Ovary (tissue), 7 donors: ENCODE measurements at regions not wholly inside any gene's neighbourhood (a gene's known extent, or its start where the extent isn't known, plus 50 kb on each side); places are given as distances from the start of the nearest gene placed in this dataset.

Experiments
- DNase-seq, 5 donors: peaks; one replicate each; pipeline ENCODE4 v3.0.0-alpha.2; 2019 to 2020
- H3K27ac ChIP-seq, 2 donors: fragments of 200-600 bp; one replicate each; pipeline versions ENCODE4 v1.5.1 to v1.8.0; 2019 to 2022
- H3K27me3 ChIP-seq: fragments of 200-600 bp; one replicate; pipeline ENCODE4 v1.8.0; 2022
- H3K36me3 ChIP-seq: fragments of 200-600 bp; sonication (generic); one replicate; pipeline ENCODE4 v1.5.1; 2019
- H3K4me1 ChIP-seq: one replicate; pipeline ENCODE4 v1.8.1; 2013; ENCODE audit warnings: mild to moderate bottlenecking, moderate library complexity; ENCODE audit not compliant: insufficient read depth
- H3K4me3 ChIP-seq: fragments of 200-600 bp; sonication (generic); one replicate; pipeline ENCODE4 v1.5.1; 2017
- H3K9me3 ChIP-seq, 2 donors: fragments of 200-600 bp in 1 of 2; sonication (generic) in 1 of 2; one replicate each; pipeline versions ENCODE4 v1.5.1 to v1.8.1; 2013 to 2019; ENCODE audit warnings: mild to moderate bottlenecking in 1 of 2, moderate library complexity in 1 of 2
- EP300 ChIP-seq: sonication (generic); formaldehyde crosslinking; IDR thresholded peaks from one replicate; pipeline ENCODE4 v1.6.1; 2017; ENCODE audit warnings: antibody characterized with exemption
- POLR2A ChIP-seq: fragments of 450-650 bp; IDR thresholded peaks from one replicate; pipeline ENCODE4 v1.6.1; 2017; ENCODE audit warnings: antibody characterized with exemption, mild to moderate bottlenecking, moderate library complexity
- WGBS, 3 donors: extraction: QIAGEN DNeasy Blood & Tissue Kit in 1 of 3; methylation state at CpG; one replicate each; pipeline versions ENCODE4 v1.1.5 to v1.1.7; 2013 to 2017; 5-methylcytosine and 5-hydroxymethylcytosine counted together
- intact Hi-C, 4 donors: fragments of 100-400 bp; cut with DNase I; formaldehyde crosslinking; loops; one replicate each; pipeline versions ENCODE4 v1.11.0 to v1.15.1; 2022 to 2023
- TF ChIP-seq, protein P1 (sequence below), 3 donors: fragments of 450-650 bp in 2 of 3; fragments of 200-600 bp in 1 of 3; IDR thresholded peaks; one replicate each; pipeline versions ENCODE4 v1.5.1 to v1.8.0; 2016 to 2022; ENCODE audit warnings: antibody characterized with exemption in 3 of 3, mild to moderate bottlenecking in 1 of 3
- donor health status: DM: no; HTN: no; CAD: no; lungs with moderate emphysema.
- donor health status: DM: no; HTN: no; CAD: no.
- donor health status: Bipolar disorder and iron deficiency.
- donor health status: DM: no; HTN: no; CAD: no.
- donor health status: DM: yes; HTN: yes; CAD: no.

DNA sequence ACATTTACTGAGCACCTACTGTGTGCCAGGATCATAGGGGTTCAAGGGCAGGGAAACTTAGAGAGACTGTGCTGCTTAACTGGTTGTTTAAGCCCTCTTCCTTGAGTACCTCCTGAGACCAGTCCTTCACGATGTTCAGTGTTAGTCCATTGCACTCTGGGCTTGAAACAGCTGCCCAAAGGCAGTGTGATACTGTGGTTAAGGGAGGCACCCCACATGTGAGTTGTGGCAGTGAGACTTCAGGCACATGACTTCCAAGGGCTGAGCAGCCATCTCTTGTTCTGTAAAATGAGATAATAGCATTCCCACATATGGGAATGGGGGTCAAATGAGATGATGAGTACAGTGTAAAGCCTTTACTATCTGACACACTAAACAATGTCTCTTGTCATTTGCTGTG, 75.1 kb downstream of the LINGO1 start:
- no peak for DNase-seq
- H3K36me3 ChIP-seq = no peaks in the 10 kb centered on the region
- TF ChIP-seq, protein P1, sequence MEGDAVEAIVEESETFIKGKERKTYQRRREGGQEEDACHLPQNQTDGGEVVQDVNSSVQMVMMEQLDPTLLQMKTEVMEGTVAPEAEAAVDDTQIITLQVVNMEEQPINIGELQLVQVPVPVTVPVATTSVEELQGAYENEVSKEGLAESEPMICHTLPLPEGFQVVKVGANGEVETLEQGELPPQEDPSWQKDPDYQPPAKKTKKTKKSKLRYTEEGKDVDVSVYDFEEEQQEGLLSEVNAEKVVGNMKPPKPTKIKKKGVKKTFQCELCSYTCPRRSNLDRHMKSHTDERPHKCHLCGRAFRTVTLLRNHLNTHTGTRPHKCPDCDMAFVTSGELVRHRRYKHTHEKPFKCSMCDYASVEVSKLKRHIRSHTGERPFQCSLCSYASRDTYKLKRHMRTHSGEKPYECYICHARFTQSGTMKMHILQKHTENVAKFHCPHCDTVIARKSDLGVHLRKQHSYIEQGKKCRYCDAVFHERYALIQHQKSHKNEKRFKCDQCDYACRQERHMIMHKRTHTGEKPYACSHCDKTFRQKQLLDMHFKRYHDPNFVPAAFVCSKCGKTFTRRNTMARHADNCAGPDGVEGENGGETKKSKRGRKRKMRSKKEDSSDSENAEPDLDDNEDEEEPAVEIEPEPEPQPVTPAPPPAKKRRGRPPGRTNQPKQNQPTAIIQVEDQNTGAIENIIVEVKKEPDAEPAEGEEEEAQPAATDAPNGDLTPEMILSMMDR (IDR thresholded peaks at IDR 0.05) = no peak
- TF ChIP-seq POLR2A = no peak
- TF ChIP-seq EP300 = no peak
- no peaks in the 10 kb centered on the region for H3K27me3 ChIP-seq
- H3K27ac ChIP-seq = no peak overlapping the region
- H3K9me3 ChIP-seq = no peaks in the 10 kb centered on the region
- no peaks in the 10 kb centered on the region for H3K4me1 ChIP-seq
- 79 to 89% (median 85%) methylated on average over 1 of the region's 1 CpG for WGBS, 3 donors
- H3K4me3 ChIP-seq = no peak overlapping the region
- intact Hi-C loops = no loop called here

DNA sequence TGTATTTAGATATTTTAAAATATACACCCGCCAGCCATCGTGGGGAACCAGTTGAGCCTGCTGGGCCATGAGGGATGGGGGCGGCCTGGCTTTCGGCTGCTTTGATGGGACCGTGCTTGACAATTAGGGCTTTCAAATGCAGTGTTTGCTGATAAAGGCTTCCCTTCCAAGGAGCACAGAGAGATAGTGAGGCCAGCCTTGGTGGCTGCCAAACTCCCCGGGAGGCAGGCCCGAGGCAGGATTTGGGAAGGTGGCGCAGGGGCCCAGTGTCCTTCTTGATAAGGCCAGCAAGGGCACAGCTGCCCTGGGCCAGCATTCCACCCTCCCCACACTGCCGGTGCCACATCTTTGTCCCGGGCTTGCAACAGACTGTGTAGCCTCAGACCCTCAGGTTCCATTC, 75.6 kb downstream of the LINGO1 start:
- intact Hi-C loops = no loop called here
- WGBS, 3 donors = 28 to 45% (median 44%) methylated on average over 10 of the region's 10 CpGs

DNA sequence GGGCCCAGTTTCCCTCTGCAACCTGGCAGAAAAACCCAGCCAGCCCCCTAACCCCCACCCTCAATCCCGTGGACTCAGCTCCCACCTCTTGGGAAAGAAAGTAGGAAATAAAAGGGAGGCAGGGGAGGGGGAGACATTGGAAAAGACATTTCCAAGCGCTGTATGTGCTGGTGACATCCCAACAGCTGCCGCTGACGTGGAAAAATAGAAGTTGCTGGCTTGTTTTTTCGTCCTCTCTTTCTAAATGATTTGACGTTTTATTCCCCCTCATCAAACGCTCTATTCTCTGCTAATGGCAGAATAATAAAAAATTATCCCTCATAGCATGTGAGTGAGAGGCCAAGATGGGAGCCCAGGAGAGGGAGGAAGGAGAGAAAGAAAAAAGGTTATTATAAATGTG, 76.1 kb downstream of the LINGO1 start:
- Histone ChIP-seq H3K27ac (no peak overlapping the region), H3K9me3 (no peaks in the 10 kb centered on the region), H3K36me3 (no peaks in the 10 kb centered on the region), H3K4me3 (no peak overlapping the region), H3K4me1 (no peaks in the 10 kb centered on the region), H3K27me3 (no peaks in the 10 kb centered on the region)
- WGBS, 3 donors = 55 to 61% (median 57%) methylated on average over 7 of the region's 7 CpGs
- intact Hi-C loops = no loop called here
- TF ChIP-seq EP300 (no peak), POLR2A (no peak)
- TF ChIP-seq, protein P1 (IDR thresholded peaks at IDR 0.05) = no peak
- DNase-seq = no peak

More for the DNA sequence above, 75.6 kb downstream of the LINGO1 start:
- DNase-seq = no peak
- Histone ChIP-seq H3K27ac (no peak overlapping the region), H3K36me3 (no peaks in the 10 kb centered on the region), H3K4me1 (no peaks in the 10 kb centered on the region), H3K4me3 (no peak overlapping the region), H3K9me3 (no peaks in the 10 kb centered on the region), H3K27me3 (no peaks in the 10 kb centered on the region)
- TF ChIP-seq POLR2A = no peak
- TF ChIP-seq, protein P1 (IDR thresholded peaks at IDR 0.05) = no peak
- TF ChIP-seq EP300 = no peak

DNA sequence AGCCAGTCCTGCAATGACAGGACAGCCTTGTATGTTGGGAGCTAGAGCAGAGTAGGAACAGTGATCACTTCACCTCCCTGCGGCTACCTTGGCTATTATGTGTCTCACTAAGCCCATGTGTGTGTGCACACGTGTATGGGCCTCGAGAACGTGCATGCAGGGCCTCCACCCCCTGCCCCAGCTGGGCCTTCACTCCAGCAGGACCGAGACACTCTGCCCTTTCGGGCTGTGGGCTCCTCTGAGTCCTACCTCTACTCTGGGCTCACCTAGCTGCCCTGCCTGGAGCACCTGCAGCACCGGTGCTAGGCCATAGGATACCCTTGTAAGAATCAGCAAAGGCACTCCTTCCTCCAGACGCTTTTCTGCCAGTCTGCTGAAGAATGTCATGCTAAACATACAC, 77.5 kb downstream of the LINGO1 start:
- Histone ChIP-seq H3K27me3 (no peaks in the 10 kb centered on the region), H3K4me3 (no peak overlapping the region), H3K4me1 (no peaks in the 10 kb centered on the region), H3K27ac (no peak overlapping the region), H3K36me3 (no peaks in the 10 kb centered on the region), H3K9me3 (no peaks in the 10 kb centered on the region)
- intact Hi-C loops = no loop called here
- WGBS, 3 donors = 94 to 96% (median 95%) methylated on average over 8 of the region's 8 CpGs
- DNase-seq = no peak
- TF ChIP-seq, protein P1 (IDR thresholded peaks at IDR 0.05) = no peak
- TF ChIP-seq EP300 (no peak), POLR2A (no peak)
